Common myeloid progenitor, CD34-positive (primary cell): ENCODE measurements at regions not wholly inside any gene's neighbourhood (a gene's known extent, or its start where the extent isn't known, plus 50 kb on each side); places are given as distances from the start of the nearest gene placed in this dataset.
"Not testable (repeated sequence)": the region's sequence is repeated elsewhere in the genome, so short reads cannot be mapped to it uniquely, and the experiment has no call there.

ENCODE experiments used
- CTCF ChIA-PET: fragments of 350-600 bp; sonication (Branson Sonifier 250); formaldehyde crosslinking; loops from one replicate; lab custom pipeline; 2021; ENCODE audit warnings: antibody characterized with exemption; lab: Charles Lee
- POLR2A ChIA-PET: fragments of 350-600 bp; sonication (Branson Sonifier 250); formaldehyde crosslinking; loops from one replicate; lab custom pipeline; 2021; ENCODE audit warnings: antibody characterized with exemption; lab: Charles Lee
- DNase-seq, 3 donors: peaks; one replicate each; pipeline versions ENCODE4 v3.0.0 to v3.0.0-alpha.2; 2013
- H3K27ac ChIP-seq, 2 experiments: 1 replicate in 1 of 2; 2 replicates in 1 of 2; pipeline ENCODE4 v1.7.0; 2013; ENCODE audit warnings: inconsistent platforms in 2 of 2, low read length in 2 of 2, mild to moderate bottlenecking in 2 of 2, low read depth in 1 of 2, moderate library complexity in 1 of 2; ENCODE audit not compliant: severe bottlenecking in 2 of 2, insufficient read depth in 1 of 2, poor library complexity in 1 of 2
- H3K27me3 ChIP-seq, 5 experiments: replicated peaks in 2 of 5; 1 replicate in 3 of 5; 2 replicates in 2 of 5; pipeline versions ENCODE4 v1.6.1 to v1.7.0; 2013; ENCODE audit warnings: low read length in 4 of 5, mild to moderate bottlenecking in 2 of 5, moderate library complexity in 2 of 5, inconsistent platforms in 1 of 5; ENCODE audit not compliant: insufficient read depth in 5 of 5, control insufficient read depth in 4 of 5
- H3K36me3 ChIP-seq, 4 experiments: 1 replicate in 2 of 4; 2 replicates in 2 of 4; pipeline versions ENCODE4 v1.6.1 to v1.7.0; 2013; ENCODE audit warnings: low read length in 3 of 4, control low read depth in 1 of 4, mild to moderate bottlenecking in 1 of 4; ENCODE audit not compliant: control insufficient read depth in 4 of 4, insufficient read depth in 4 of 4
- H3K4me1 ChIP-seq, 4 experiments: 1 replicate in 3 of 4; 2 replicates in 1 of 4; pipeline versions ENCODE4 v1.6.1 to v1.7.1; 2013; ENCODE audit warnings: low read length in 3 of 4, mild to moderate bottlenecking in 3 of 4, control low read depth in 1 of 4, inconsistent platforms in 1 of 4, moderate library complexity in 1 of 4; ENCODE audit not compliant: control insufficient read depth in 4 of 4, insufficient read depth in 4 of 4; ENCODE audit errors: control extremely low read depth in 1 of 4
- H3K4me3 ChIP-seq, 7 experiments: 1 replicate in 4 of 7; 2 replicates in 3 of 7; pipeline versions ENCODE4 v1.5.1 to v1.7.0; 2013; ENCODE audit warnings: mild to moderate bottlenecking in 7 of 7, low read length in 6 of 7, moderate library complexity in 6 of 7, inconsistent platforms in 2 of 7, low read depth in 2 of 7, control low read depth in 1 of 7; ENCODE audit not compliant: insufficient read depth in 4 of 7, control insufficient read depth in 1 of 7; ENCODE audit errors: extremely low read depth in 1 of 7
- H3K9me3 ChIP-seq, 5 experiments: 1 replicate in 4 of 5; 2 replicates in 1 of 5; pipeline versions ENCODE4 v1.6.1 to v1.7.1; 2013; ENCODE audit warnings: low read length in 4 of 5, mild to moderate bottlenecking in 2 of 5, inconsistent platforms in 1 of 5, low read depth in 1 of 5, moderate library complexity in 1 of 5; ENCODE audit not compliant: control insufficient read depth in 4 of 5, insufficient read depth in 2 of 5; ENCODE audit errors: control extremely low read depth in 1 of 5
- WGBS: methylation state at CpG from one replicate; pipeline ENCODE4 v1.1.5; 2013; ENCODE audit not compliant: insufficient coverage; 5-methylcytosine and 5-hydroxymethylcytosine counted together

DNA sequence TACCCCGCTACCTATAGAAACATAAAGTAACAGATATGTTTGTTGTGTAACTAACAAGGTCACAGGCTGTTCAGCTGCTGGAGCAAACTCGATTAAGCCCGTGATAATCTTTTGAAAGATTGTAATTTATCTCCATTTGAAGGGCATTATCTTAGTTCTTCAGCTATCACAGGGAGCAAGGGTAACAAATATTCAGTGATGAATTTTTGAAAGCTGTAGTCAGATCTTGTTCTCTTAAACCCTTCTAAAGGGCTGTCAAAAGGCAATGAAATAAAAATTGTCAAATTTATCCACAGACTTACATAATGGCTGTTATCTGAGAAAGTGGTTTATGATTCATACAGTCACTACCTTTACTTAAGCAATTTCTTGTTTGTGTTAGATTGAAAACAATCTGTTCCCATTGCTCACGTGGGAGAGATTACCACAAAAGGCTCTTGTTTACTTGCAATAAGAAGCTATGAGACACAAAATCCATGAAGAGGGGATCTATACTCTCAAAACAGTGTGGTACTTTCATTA lies 78.3 kb upstream of the ZNF608 start:
- WGBS, result 100% methylated on average over 3 of the region's 4 CpGs

DNA sequence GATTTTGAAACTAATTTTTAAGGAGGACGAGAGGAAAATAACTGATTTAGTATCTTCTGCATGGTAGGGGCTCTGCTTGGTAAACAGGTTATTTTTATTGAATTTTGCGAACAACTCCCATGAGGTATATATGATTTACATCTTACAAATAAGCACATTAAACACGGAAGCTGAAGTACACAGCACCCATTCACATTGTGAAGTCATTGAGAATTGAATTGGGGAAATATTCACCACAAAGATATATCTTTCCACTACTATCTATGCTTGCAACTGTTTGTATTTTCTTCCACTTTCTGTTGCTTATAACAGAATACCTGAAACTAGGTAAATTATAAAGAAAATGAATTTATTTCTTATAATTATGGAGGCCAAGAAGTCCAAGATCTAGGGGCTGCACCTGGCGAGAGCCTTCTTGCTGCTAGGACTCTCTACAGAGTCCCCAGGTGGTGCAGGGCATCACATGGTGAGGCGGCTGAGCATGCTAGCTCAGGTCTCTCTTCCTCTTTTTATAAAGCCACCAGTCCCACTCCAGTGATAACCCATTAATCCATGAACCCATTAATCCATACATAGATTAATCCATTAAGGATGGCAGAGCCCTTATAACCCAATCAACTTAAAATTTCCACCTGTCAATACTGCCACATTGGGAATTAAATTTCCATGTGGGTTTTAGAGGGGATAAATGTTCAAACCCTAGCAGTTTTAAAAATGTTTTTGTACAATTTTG lies 79.0 kb upstream of the ZNF608 start:
- H3K27ac ChIP-seq, result no peak overlapping the region
- H3K4me3 ChIP-seq, result no peak overlapping the region
- POLR2A ChIA-PET, result no interaction called here
- no peaks in the 10 kb centered on the region for H3K9me3 ChIP-seq
- no peaks in the 10 kb centered on the region for H3K27me3 ChIP-seq
- no peaks in the 10 kb centered on the region for H3K4me1 ChIP-seq
- H3K36me3 ChIP-seq, result no peaks in the 10 kb centered on the region
- WGBS, result 95% methylated on average over 2 of the region's 5 CpGs
- peak in 2 of 3 donors; percentile 4 to 10 for DNase-seq
- CTCF ChIA-PET, result interaction anchor here (1.6 kb wide), 1 partner anchor 16 kb away, joined by 3 read pairs; no protein-coding TSS in a partner anchor

More for the DNA sequence above, 78.3 kb upstream of the ZNF608 start:
- Histone ChIP-seq H3K9me3 (no peaks in the 10 kb centered on the region), H3K4me3 (no peak overlapping the region), H3K36me3 (no peaks in the 10 kb centered on the region), H3K27ac (no peak overlapping the region), H3K4me1 (no peaks in the 10 kb centered on the region), H3K27me3 (no peaks in the 10 kb centered on the region)
- ChIA-PET CTCF (interaction anchor here (1.6 kb wide), 1 partner anchor 17 kb away, joined by 3 read pairs; no protein-coding TSS in a partner anchor), POLR2A (no interaction called here)
- no peak for DNase-seq

GRCh38 chr5:124825983-124826337 lies 79.5 kb upstream of the ZNF608 start:
- no peaks in the 10 kb centered on the region for H3K36me3 ChIP-seq

DNA sequence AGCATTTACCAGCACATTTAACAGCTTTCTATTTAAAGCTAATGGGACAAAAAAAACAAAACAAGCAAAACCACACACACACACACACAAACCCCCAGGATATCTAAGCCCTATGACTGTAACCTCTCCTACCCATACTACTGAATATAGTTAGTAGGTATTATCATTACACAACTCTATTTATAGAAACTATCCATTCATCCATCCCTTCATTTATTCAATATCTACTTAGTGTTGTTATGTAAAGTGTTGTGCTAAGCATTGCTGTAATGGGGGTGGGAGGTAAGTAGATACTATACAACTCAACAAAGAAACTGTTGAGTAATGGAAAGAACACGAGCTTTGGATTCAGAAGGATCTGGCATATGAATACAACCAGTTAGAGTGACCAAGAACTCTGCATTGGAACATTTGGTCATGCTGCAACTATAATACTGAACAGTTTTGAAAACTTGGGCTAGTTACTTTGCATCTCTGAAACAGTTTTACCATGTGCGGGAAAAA lies 82.3 kb upstream of the ZNF608 start:
- no peak for DNase-seq
- Histone ChIP-seq H3K4me1 (no peaks in the 10 kb centered on the region), H3K27ac (no peak overlapping the region), H3K36me3 (no peaks in the 10 kb centered on the region), H3K9me3 (peaks cover 0 to 17% (median 4%) of the 10 kb centered on the region in 5 experiments), H3K4me3 (no peak overlapping the region), H3K27me3 (no peaks in the 10 kb centered on the region)
- ChIA-PET POLR2A (no interaction called here), CTCF (no interaction called here)
- WGBS, result 100% methylated on average over 1 of the region's 2 CpGs

More at GRCh38 chr5:124825983-124826337, 79.5 kb upstream of the ZNF608 start:
- ChIA-PET CTCF (interaction anchor here (1.6 kb wide), 1 partner anchor 16 kb away, joined by 3 read pairs; no protein-coding TSS in a partner anchor), POLR2A (no interaction called here)
- no peaks in the 10 kb centered on the region for H3K9me3 ChIP-seq
- no peaks in the 10 kb centered on the region for H3K27me3 ChIP-seq
- WGBS, result 100% methylated on average over 1 of the region's 1 CpG
- no peak overlapping the region for H3K4me3 ChIP-seq
- H3K4me1 ChIP-seq, result no peaks in the 10 kb centered on the region
- no peak overlapping the region for H3K27ac ChIP-seq
- no peak for DNase-seq

GRCh38 chr5:124831687-124832240 lies 85.3 kb upstream of the ZNF608 start:
- CTCF ChIA-PET, result interaction anchor here (0.9 kb wide), 1 partner anchor 11 kb away, joined by 3 read pairs; no protein-coding TSS in a partner anchor
- Histone ChIP-seq H3K4me3 (no peak overlapping the region), H3K27ac (no peak overlapping the region), H3K9me3 (peaks cover 0 to 19% (median 5%) of the 10 kb centered on the region in 5 experiments), H3K36me3 (no peaks in the 10 kb centered on the region), H3K4me1 (no peaks in the 10 kb centered on the region), H3K27me3 (no peaks in the 10 kb centered on the region)
- DNase-seq, result no peak
- POLR2A ChIA-PET, result no interaction called here

DNA sequence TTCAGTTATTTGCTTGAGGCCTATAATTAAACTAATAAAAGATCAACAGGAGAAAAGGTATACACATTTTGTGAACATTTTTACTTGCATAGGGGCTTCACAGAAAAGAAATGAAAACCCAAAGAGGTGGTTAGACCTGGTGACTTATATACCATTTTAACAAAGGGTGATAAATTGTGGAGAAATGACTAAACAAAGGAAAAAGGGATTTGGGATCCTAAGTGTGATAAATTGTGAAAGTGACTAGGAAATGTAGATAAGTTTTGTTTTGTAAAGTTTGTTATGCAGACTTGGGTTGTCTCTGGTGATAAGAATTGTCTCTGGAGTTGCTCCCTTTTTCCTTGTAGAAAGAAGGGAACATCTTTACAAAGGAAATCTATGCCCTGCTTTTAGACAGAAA lies 86.1 kb upstream of the ZNF608 start:
- Histone ChIP-seq H3K4me1 (no peaks in the 10 kb centered on the region), H3K36me3 (no peaks in the 10 kb centered on the region), H3K27ac (no peak overlapping the region), H3K4me3 (no peak overlapping the region), H3K27me3 (no peaks in the 10 kb centered on the region), H3K9me3 (peaks cover 0 to 19% (median 5%) of the 10 kb centered on the region in 5 experiments)
- CTCF ChIA-PET, result interaction anchor here (0.9 kb wide), 1 partner anchor 10 kb away, joined by 3 read pairs; no protein-coding TSS in a partner anchor
- POLR2A ChIA-PET, result no interaction called here
- DNase-seq, result no peak

DNA sequence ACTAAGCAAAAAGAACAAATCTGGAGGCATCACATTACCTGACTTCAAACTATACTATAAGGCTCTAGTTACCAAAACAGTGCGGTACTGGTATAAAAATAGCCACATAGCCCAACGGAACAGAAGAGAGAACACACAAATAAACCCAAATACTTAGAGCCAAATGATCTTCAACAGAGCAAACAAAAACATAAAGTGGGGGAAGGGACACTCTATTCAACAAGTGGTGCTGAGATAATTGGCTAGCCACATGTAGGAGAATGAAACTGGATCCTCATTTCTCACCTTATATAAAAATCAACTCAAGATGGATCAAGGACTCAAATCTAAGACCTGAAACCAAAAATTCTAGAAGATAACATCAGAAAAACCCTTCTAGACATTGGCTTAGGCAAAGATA lies 89.9 kb upstream of the ZNF608 start:
- CTCF ChIA-PET, H3K4me1 ChIP-seq, DNase-seq, POLR2A ChIA-PET, H3K36me3 ChIP-seq, H3K4me3 ChIP-seq, H3K27me3 ChIP-seq, H3K27ac ChIP-seq: not testable (repeated sequence)
- WGBS, result 100% methylated on average over 1 of the region's 2 CpGs
- H3K9me3 ChIP-seq, result peaks cover 0 to 19% (median 5%) of the 10 kb centered on the region in 5 experiments
